Neural cell (in vitro differentiated cells): ENCODE measurements at regions not wholly inside any gene's neighbourhood (a gene's known extent, or its start where the extent isn't known, plus 50 kb on each side); places are given as distances from the start of the nearest gene placed in this dataset.

ENCODE experiments used
- CTCF ChIP-seq: fragments of 450-650 bp; IDR thresholded peaks from 2 replicates; pipeline ENCODE4 v1.5.1; 2014; ENCODE audit warnings: antibody characterized with exemption, mild to moderate bottlenecking, moderate library complexity; ENCODE audit not compliant: poor library complexity, severe bottlenecking
- EZH2 ChIP-seq: fragments of 200-600, 300-800 bp; shearing (Covaris generic), sonication (generic); IDR thresholded peaks from 2 replicates; pipeline ENCODE4 v1.6.1; 2014; ENCODE audit warnings: antibody characterized with exemption, low read length, borderline replicate concordance, mild to moderate bottlenecking; ENCODE audit not compliant: insufficient read depth, poor library complexity, severe bottlenecking
- POLR2AphosphoS5 ChIP-seq: IDR thresholded peaks from 2 replicates; pipeline ENCODE4 v1.6.1; 2012
- RAD21 ChIP-seq: fragments of 450-650 bp; conservative IDR thresholded peaks from 2 replicates; pipeline ENCODE4 v1.6.1; 2014; ENCODE audit warnings: antibody characterized with exemption, mild to moderate bottlenecking, moderate library complexity
- SMC3 ChIP-seq: fragments of 450-650 bp; conservative IDR thresholded peaks from 2 replicates; pipeline ENCODE4 v1.6.1; 2014; ENCODE audit warnings: antibody characterized with exemption, mild to moderate bottlenecking, moderate library complexity; ENCODE audit not compliant: poor library complexity

GRCh38 chr15:29589416-29589815, 232.9 kb downstream of the TJP1 start:
- TF ChIP-seq POLR2AphosphoS5 (no peak), CTCF (no peak), SMC3 (no peak), RAD21 (no peak), EZH2 (no peak)
